Medulla oblongata (tissue), 1 donor: ENCODE measurements at regions not wholly inside any gene's neighbourhood (a gene's known extent, or its start where the extent isn't known, plus 50 kb on each side); places are given as distances from the start of the nearest gene placed in this dataset.
A peak's percentile ranks its signal among the peaks of the same experiment; 100 is the strongest.

Experiments used
- DNase-seq: peaks from one replicate; pipeline ENCODE4 v3.0.0-alpha.2; 2015; ENCODE audit errors: extremely low spot score

- no peak for DNase-seq
These were observed 788.7 kb downstream of the EFNA5 start for GRCh38 chr5:106882035-106882434.

DNA sequence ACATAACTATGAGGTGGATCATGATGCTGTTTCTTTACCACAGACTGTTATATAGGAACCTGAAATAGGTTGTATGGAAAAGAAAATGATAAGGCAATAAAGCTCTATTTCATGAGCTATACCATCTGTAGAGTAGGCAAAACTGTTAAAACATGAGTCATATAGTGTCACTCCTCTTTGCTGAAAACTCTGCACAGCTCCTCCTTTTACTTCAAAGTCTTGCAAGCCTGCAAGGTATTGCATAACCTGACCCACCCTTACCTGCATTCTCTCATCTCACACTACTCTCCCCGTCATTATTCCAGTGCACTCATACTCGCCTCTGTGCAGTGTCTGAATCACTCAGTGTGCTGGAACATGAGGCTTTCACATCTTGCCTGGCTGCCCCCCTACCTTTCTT lies 790.1 kb downstream of the EFNA5 start:
- no peak for DNase-seq

- DNase-seq: no peak
These were observed 792.9 kb downstream of the EFNA5 start for GRCh38 chr5:106877881-106878280.

GRCh38 chr5:106876665-106877194 lies 794.0 kb downstream of the EFNA5 start:
- DNase-seq: no peak

DNA sequence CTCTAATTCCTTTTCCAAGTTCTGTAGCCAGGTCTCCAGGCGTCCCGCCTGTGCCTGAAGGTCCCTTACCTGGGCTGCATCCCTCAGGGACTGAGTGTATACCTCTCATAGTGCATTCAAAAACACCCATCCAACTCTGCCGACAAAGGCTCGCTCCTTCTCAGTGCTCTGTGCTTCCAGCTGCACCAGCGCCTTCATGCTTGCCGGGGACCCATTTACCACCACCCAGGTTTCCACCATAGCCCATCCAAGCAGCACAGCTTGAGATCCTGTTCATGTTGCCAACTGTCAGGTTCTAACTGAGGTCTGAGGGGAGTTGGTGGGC lies 794.5 kb downstream of the EFNA5 start:
- DNase-seq: no peak

GRCh38 chr5:106875591-106876297 lies 795.0 kb downstream of the EFNA5 start:
- DNase-seq: peak; percentile 42

DNA sequence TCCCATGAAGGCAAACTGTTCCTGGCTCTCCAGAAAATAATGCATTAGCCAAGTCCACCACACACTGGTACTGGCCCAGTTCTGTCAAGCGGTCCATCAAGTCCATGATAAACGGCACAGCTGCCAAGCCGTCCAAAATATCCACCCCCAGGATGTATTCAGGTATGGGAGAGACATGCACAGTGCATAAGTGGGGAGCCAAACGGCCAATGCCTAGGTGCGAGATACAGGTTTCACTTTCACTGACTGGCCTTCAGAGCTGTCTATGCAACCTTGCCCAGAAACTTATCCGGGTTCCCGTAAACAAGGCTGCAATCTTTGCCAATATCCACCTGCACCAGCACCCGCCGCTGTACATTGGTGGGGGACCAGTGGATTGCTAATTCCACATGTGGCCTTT lies 795.8 kb downstream of the EFNA5 start:
- DNase-seq: no peak

GRCh38 chr5:106874531-106874930 lies 796.2 kb downstream of the EFNA5 start:
- DNase-seq: no peak

DNA sequence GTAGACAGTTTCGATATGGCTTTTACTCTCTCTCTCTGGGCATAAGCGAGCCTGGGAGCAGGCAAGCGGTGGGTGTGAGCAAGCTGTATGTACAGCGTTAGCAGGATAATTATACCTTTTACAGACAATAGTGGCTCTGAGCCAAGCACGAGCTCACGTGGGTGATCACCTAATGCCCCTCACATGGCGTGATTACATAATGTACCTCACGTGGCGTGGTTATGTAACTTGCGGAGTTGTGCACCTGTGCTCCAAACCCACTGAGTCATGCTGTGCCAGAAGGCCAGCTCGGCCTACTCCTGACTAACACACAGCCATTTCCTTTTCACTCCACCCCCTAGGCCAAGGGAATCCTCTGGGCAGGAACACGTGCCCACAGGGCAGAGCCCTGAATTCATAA lies 797.2 kb downstream of the EFNA5 start:
- no peak for DNase-seq

DNA sequence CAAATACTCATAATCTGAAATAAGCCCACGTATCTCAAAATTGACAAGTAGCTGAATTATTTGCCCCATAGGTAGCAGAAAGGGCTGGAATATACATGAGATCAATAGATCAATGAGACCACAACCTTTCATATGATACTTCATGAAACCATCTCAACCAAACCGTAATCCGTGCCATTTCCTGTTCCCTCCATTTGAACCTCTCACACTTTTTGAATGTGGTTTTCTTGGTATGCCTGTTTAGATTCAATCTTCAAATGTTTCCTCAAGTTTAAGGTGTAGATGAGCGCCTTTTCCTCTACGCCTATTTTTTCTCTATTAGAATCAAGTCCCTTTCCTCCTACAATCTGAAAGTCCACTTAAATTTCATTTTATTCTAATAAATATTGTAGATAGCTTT lies 805.5 kb downstream of the EFNA5 start:
- no peak for DNase-seq

GRCh38 chr5:106862450-106863193 lies 808.1 kb downstream of the EFNA5 start:
- DNase-seq: no peak

DNA sequence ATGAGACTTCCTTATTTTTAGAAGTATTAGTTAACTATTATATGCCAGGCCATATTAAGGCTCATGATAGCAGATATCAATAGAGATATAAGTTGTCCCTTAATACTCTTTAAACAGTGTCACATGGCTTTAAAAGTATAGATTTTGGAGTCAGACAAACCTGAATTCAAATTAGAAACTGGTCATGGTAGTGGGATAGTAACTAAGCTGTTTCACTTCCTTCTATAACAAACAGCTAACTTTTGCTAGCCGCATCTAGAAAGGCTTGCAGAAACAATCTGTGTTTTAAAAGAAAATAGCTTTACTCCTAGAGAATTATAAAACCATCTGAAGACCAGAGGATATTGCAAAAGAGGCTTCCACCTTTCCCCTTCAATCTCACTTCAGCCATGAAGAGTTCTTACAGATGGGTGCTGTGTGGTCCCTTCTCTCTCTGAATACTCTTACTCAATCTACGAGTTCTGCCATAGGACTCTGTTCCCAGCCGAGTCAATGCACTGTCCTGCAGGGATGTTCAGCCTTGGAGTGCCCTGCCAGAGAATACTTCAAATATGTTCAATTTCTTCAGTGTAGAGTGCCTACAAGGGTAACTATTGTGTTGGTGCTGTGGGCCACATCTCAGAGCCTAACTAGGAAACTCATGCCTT lies 810.2 kb downstream of the EFNA5 start:
- no peak for DNase-seq

DNA sequence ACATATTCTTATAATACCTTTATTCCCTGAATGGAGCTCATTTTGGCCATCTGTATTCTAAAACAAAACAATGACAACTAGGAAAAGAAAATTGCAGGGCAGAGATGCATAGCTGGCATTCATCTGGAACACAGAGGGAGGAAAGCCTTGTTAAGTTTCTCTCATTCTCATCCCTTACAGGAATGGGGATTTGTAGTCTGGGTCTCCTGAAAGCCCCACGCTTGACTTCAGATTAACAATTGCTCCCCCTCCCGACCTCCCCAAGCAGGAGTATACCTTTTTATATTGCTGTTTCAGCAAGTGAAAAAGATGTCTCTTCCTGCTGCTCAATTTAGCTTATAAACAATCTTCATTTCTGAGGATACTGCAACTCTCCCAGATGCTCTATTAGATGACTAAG lies 812.1 kb downstream of the EFNA5 start:
- DNase-seq: no peak

GRCh38 chr5:106854922-106855321 lies 815.8 kb downstream of the EFNA5 start:
- DNase-seq: no peak

- DNase-seq: no peak
These were observed 816.5 kb downstream of the EFNA5 start for GRCh38 chr5:106854105-106854687.

DNA sequence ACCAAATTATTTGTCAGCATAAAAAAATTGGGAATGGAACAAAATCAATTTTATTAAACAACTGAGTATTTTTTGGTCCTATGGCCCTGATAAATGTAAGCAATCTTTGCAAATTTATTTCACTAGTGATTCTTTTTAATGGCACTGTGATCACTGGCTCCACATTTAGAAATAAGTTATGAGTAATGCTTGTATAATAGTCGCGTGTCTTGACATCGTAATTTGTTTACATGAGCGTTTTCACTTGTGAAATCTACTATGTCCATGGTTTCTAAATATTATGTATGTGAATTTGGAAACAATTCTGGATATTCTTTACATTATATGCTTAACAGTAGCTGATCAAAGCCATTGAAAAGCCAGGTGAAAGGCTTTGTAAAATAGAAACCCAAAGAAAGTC lies 817.5 kb downstream of the EFNA5 start:
- DNase-seq: no peak

- no peak for DNase-seq
These were observed 821.5 kb downstream of the EFNA5 start for GRCh38 chr5:106849266-106849665.

- no peak for DNase-seq
These were observed 826.8 kb downstream of the EFNA5 start for GRCh38 chr5:106843812-106844416.

- no peak for DNase-seq
These were observed 837.2 kb downstream of the EFNA5 start for GRCh38 chr5:106833517-106833916.

GRCh38 chr5:106827061-106827460 lies 843.7 kb downstream of the EFNA5 start:
- no peak for DNase-seq

DNA sequence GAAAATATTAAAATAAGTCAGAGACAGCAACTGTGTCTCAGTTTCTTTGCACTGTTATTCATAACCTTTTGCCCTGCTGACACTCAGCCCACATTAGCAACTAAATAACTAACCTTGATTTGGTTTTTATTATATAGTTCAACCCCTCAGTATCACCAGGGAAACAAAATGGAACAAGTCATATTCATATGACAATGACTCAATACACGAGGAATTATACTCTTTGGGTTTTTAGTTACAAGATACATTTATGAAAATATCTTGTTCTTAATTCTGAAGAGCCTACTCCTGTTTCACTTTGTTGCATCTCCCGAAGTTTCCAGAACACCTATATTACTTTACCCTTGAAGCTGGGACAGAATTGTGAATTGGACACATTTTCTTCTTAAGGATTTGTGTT lies 845.4 kb downstream of the EFNA5 start:
- DNase-seq: no peak

GRCh38 chr5:106822851-106823250 lies 847.9 kb downstream of the EFNA5 start:
- no peak for DNase-seq
